ENCODE measurements at regions not wholly inside any gene's neighbourhood (a gene's known extent, or its start where the extent isn't known, plus 50 kb on each side); places are given as distances from the start of the nearest gene placed in this dataset.

DNA sequence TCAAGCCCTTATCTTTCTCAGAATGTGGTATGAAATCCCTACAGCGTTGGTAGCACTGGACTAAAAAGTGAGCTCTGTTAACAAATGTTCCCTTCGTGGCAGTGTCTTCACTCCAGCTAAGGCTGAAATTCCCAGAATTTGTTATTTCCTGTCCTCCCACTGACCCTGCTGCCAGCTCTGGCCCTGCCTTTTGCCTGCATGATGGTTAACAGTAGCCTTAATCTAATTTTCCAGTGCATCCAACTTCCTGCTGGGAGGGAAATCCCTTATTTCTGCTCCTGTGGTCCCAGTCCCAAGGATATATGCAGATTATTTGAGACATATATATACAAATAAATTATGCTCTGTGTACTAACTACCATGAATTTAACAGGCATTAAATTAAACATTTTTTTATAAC is 157.2 kb upstream of the CARMIL1 start:
- no peak for DNase-seq (ENCODE audit: insufficient read length, low spot score)
- TF ChIP-seq PAX5 (IDR thresholded peaks at IDR 0.05; ENCODE audit: insufficient read depth, low read length, severe bottlenecking) (no peak), POLR2AphosphoS5 (IDR thresholded peaks at IDR 0.05; ENCODE audit: low read depth, low read length) (no peak), SPI1 (IDR thresholded peaks at IDR 0.05; ENCODE audit: low read depth, low read length) (no peak), POLR2A (IDR thresholded peaks at IDR 0.05; ENCODE audit: low read depth, low read length) (no peak), POU2F2 (IDR thresholded peaks at IDR 0.05; ENCODE audit: low read depth, low read length) (no peak), TAF1 (IDR thresholded peaks at IDR 0.05; ENCODE audit: low read depth, low read length) (no peak)
- FAIRE-seq = no peak

DNA sequence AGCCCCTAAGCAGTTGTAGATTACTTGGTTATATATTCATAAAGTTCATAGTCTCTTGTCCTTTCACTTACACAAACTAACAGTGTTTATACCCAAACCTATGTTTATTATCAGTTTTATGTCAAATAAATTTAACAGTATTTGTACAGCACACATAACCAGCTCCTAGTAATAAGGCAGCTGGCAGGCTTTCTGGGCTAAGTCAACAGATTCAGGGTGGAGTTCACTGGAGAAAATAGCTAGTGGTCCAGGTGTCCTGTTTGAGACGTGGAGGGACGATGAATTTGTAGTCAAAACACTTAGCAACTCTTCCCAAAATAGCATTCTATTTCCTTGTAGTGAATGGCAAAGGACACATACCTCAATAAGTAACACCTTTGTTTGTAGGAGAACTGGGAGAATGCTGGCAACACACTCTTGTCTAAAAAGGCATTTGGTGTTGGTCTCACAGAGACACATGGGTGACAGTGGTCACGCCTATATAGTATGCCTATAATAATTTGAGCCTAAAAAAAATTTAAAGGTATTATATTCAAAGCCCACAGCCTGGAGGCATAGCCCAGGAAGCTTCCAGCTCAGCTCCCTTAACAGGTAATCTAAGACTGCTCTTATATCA is 156.4 kb upstream of the CARMIL1 start:
- TF ChIP-seq PAX5 (IDR thresholded peaks at IDR 0.05; ENCODE audit: insufficient read depth, low read length, severe bottlenecking) (no peak), POU2F2 (IDR thresholded peaks at IDR 0.05; ENCODE audit: low read depth, low read length) (no peak), TAF1 (IDR thresholded peaks at IDR 0.05; ENCODE audit: low read depth, low read length) (no peak), SPI1 (IDR thresholded peaks at IDR 0.05; ENCODE audit: low read depth, low read length) (no peak), POLR2A (IDR thresholded peaks at IDR 0.05; ENCODE audit: low read depth, low read length) (no peak), POLR2AphosphoS5 (IDR thresholded peaks at IDR 0.05; ENCODE audit: low read depth, low read length) (no peak)
- DNase-seq (ENCODE audit: insufficient read length, low spot score) = no peak
- FAIRE-seq = no peak

DNA sequence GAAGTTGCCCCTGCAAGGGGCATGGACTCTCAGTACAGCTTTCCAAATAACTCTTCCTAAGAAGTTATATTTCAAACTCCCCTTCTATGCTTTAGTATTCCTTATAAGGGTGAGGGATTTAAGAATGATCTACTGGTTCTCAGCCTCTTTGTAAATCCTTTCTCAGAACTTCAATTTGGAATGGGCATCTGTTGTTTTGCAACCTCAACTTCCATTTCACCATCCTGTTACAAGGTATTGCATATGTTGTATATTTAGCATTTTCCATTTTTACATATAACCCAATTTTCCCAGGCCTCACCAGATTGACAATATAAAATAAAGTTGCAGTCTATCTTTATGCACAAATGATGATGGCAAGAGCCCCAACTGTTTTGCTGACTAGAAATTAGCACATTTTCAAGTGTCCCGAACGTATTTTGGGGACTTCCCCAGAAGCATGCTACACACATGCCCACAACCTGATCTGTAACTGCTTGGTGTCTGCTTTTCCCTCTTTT is 154.9 kb upstream of the CARMIL1 start:
- no peak for TF ChIP-seq TAF1 (IDR thresholded peaks at IDR 0.05; ENCODE audit: low read depth, low read length)
- no peak for TF ChIP-seq PAX5 (IDR thresholded peaks at IDR 0.05; ENCODE audit: insufficient read depth, low read length, severe bottlenecking)
- TF ChIP-seq POLR2A (IDR thresholded peaks at IDR 0.05; ENCODE audit: low read depth, low read length) = no peak
- TF ChIP-seq POLR2AphosphoS5 (IDR thresholded peaks at IDR 0.05; ENCODE audit: low read depth, low read length) = no peak
- TF ChIP-seq SPI1 (IDR thresholded peaks at IDR 0.05; ENCODE audit: low read depth, low read length) = no peak
- no peak for TF ChIP-seq POU2F2 (IDR thresholded peaks at IDR 0.05; ENCODE audit: low read depth, low read length)
- FAIRE-seq (no peak), DNase-seq (ENCODE audit: insufficient read length, low spot score) (no peak)

DNA sequence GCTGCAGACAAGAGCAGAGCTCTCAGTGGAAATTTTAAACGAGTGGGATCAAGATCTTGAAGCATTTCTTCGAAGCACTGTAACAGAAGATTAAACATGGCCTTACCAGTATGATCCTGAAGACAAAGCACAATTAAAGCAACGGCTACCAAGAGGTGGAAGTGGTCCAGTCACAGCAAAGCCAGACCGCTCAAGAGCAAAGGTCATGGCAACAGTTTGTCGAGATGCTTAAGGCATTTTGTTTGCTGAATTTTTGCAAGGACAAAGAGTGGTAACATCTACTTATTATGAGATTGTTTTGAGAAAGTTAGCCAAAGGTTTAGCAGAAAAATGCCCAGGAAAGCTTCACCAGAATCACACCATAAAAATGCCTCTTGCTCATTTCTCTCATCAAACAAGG is 153.4 kb upstream of the CARMIL1 start:
- DNase-seq (ENCODE audit: insufficient read length, low spot score) (no peak), FAIRE-seq (no peak)
- TF ChIP-seq TAF1 (IDR thresholded peaks at IDR 0.05; ENCODE audit: low read depth, low read length) (no peak), SPI1 (IDR thresholded peaks at IDR 0.05; ENCODE audit: low read depth, low read length) (no peak), PAX5 (IDR thresholded peaks at IDR 0.05; ENCODE audit: insufficient read depth, low read length, severe bottlenecking) (no peak), POLR2A (IDR thresholded peaks at IDR 0.05; ENCODE audit: low read depth, low read length) (no peak), POU2F2 (IDR thresholded peaks at IDR 0.05; ENCODE audit: low read depth, low read length) (no peak), POLR2AphosphoS5 (IDR thresholded peaks at IDR 0.05; ENCODE audit: low read depth, low read length) (no peak)

DNA sequence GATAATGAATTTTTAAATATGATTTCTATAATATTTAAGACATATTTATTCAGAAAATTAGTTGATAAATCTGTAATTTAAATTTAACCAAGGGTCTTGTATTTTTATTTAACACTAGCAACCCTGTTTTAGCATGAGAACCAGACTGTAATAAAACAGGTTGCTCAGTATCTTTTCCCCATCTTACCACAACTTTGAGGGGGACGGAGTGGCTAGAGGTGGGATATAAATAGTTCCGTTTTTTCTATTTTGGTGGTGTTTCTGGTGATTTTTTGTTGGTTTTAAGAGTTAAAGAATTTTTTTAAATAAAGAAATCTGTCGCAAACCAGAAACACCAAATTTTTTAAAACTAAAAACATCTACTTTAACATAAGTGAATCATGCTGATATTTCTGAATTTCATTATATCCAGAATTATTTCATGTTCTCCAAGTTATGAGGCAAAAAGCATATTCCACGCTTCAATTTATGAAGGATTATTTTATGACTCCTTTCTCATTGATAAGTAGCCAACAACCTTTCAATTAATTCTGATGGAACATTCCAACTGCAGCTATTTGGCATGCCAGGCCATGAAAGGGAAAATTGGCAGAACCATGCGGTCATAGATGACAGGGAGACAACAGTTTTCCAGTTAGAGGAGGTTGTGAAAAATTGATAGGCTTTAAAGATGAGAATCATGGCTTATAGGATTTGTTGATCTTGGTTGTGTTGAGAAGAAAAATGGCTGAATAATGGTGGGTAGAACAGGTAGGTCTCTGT is 151.9 kb upstream of the CARMIL1 start:
- no peak for FAIRE-seq
- TF ChIP-seq POU2F2 (IDR thresholded peaks at IDR 0.05; ENCODE audit: low read depth, low read length) = no peak
- no peak for TF ChIP-seq PAX5 (IDR thresholded peaks at IDR 0.05; ENCODE audit: insufficient read depth, low read length, severe bottlenecking)
- TF ChIP-seq SPI1 (IDR thresholded peaks at IDR 0.05; ENCODE audit: low read depth, low read length) = no peak
- no peak for TF ChIP-seq POLR2AphosphoS5 (IDR thresholded peaks at IDR 0.05; ENCODE audit: low read depth, low read length)
- TF ChIP-seq POLR2A (IDR thresholded peaks at IDR 0.05; ENCODE audit: low read depth, low read length) = no peak
- TF ChIP-seq TAF1 (IDR thresholded peaks at IDR 0.05; ENCODE audit: low read depth, low read length) = no peak
- DNase-seq (ENCODE audit: insufficient read length, low spot score) = no peak

DNA sequence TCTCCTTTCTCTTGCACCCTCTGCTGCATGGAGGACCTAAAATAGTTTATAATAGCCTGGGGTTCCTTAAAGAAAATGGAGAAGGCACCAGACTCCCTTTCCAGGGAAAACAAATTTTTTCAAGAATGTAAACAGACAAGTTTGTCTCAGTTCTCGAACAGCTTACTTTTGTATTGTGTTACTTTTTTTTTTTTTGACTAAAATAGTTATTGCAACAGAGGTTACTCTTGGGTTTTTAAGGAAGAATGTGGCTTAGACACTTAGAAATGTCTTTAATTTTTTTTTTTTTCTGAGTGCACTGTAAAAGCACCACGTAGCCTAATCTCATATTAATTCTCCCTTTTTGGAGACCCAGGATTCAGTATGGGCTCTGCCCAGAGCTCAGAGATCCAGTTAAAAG is 148.7 kb upstream of the CARMIL1 start:
- TF ChIP-seq POLR2A (IDR thresholded peaks at IDR 0.05; ENCODE audit: low read depth, low read length) = no peak
- TF ChIP-seq POU2F2 (IDR thresholded peaks at IDR 0.05; ENCODE audit: low read depth, low read length) = no peak
- no peak for TF ChIP-seq POLR2AphosphoS5 (IDR thresholded peaks at IDR 0.05; ENCODE audit: low read depth, low read length)
- TF ChIP-seq SPI1 (IDR thresholded peaks at IDR 0.05; ENCODE audit: low read depth, low read length) = no peak
- no peak for TF ChIP-seq TAF1 (IDR thresholded peaks at IDR 0.05; ENCODE audit: low read depth, low read length)
- TF ChIP-seq PAX5 (IDR thresholded peaks at IDR 0.05; ENCODE audit: insufficient read depth, low read length, severe bottlenecking) = no peak
- FAIRE-seq = no peak
- DNase-seq (ENCODE audit: insufficient read length, low spot score) = no peak

DNA sequence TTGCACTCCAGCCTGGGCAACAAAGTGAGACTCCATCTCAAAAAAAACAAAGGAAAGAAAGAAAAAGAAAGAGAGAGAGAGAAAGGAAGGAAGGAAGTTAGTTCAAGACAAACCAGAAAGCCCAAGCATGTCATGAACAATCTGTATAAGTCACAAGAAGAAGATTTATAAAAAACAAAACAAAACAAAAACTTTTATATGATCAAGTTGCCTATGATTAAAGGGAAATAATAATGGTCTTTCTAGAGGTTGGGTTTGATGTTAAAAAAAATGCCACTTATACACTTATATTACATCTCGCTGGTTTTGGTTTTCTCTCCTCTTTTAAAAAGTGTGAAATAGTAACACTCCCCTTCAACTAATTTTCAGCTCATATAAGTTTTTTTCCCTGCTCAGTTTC is 146.2 kb upstream of the CARMIL1 start:
- no peak for FAIRE-seq
- TF ChIP-seq POLR2AphosphoS5 (IDR thresholded peaks at IDR 0.05; ENCODE audit: low read depth, low read length) = no peak
- no peak for TF ChIP-seq POU2F2 (IDR thresholded peaks at IDR 0.05; ENCODE audit: low read depth, low read length)
- no peak for TF ChIP-seq TAF1 (IDR thresholded peaks at IDR 0.05; ENCODE audit: low read depth, low read length)
- TF ChIP-seq PAX5 (IDR thresholded peaks at IDR 0.05; ENCODE audit: insufficient read depth, low read length, severe bottlenecking) = no peak
- no peak for TF ChIP-seq POLR2A (IDR thresholded peaks at IDR 0.05; ENCODE audit: low read depth, low read length)
- no peak for TF ChIP-seq SPI1 (IDR thresholded peaks at IDR 0.05; ENCODE audit: low read depth, low read length)
- no peak for DNase-seq (ENCODE audit: insufficient read length, low spot score)

DNA sequence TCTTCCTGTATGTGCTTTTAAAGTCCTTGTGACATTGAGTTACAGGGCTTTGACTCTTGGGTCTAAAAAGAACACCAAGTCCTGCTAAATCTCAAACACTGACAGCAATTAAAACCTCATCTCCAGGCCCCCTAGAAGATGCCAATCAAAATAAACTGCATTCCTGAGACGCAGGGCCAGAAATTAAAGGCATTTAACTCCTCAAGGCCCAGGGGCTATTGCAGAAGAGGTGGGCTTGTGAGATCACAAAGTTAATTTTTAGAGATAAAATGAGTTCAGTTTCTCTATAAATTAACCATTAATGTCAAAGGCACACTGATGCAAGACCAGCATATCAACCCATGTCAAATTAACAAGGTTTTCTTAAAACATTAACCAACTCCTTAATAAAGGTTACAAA is 145.6 kb upstream of the CARMIL1 start:
- FAIRE-seq = no peak
- TF ChIP-seq POLR2A (IDR thresholded peaks at IDR 0.05; ENCODE audit: low read depth, low read length) = no peak
- TF ChIP-seq TAF1 (IDR thresholded peaks at IDR 0.05; ENCODE audit: low read depth, low read length) = no peak
- TF ChIP-seq POU2F2 (IDR thresholded peaks at IDR 0.05; ENCODE audit: low read depth, low read length) = no peak
- no peak for TF ChIP-seq POLR2AphosphoS5 (IDR thresholded peaks at IDR 0.05; ENCODE audit: low read depth, low read length)
- no peak for TF ChIP-seq SPI1 (IDR thresholded peaks at IDR 0.05; ENCODE audit: low read depth, low read length)
- no peak for TF ChIP-seq PAX5 (IDR thresholded peaks at IDR 0.05; ENCODE audit: insufficient read depth, low read length, severe bottlenecking)

DNA sequence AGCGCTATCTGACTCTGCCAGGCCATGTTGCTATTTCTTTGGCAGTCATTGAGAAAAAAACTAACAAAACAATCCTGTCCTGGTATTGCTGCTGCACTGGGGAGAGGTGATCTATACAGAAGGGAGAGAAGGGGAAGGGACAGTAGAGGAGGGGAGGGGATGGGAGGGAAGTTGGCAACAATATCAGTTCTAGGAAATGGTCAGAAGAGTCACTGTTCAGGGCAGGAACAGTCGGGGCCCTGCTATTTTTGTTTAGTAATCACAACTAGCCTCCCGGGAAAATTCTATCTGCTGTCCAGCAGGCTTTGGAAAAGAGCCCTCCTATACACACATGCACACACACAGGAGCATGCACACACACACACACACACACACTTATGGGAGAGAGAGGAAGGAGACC is 142.3 kb upstream of the CARMIL1 start:
- no peak for DNase-seq (ENCODE audit: insufficient read length, low spot score)
- TF ChIP-seq TAF1 (IDR thresholded peaks at IDR 0.05; ENCODE audit: low read depth, low read length) = no peak
- FAIRE-seq = no peak

More for the DNA sequence above, 145.6 kb upstream of the CARMIL1 start:
- no peak for DNase-seq (ENCODE audit: insufficient read length, low spot score)
